NCI-H82 treated with DMSO at 0.1 percent for 48 hours (cell line): ENCODE measurements at regions not wholly inside any gene's neighbourhood (a gene's known extent, or its start where the extent isn't known, plus 50 kb on each side); places are given as distances from the start of the nearest gene placed in this dataset.

Experiments
- DNase-seq: peaks from one replicate; lab custom pipeline; 2025; ENCODE audit not compliant: unreplicated experiment; lab: John Stamatoyannopoulos, UW

DNA sequence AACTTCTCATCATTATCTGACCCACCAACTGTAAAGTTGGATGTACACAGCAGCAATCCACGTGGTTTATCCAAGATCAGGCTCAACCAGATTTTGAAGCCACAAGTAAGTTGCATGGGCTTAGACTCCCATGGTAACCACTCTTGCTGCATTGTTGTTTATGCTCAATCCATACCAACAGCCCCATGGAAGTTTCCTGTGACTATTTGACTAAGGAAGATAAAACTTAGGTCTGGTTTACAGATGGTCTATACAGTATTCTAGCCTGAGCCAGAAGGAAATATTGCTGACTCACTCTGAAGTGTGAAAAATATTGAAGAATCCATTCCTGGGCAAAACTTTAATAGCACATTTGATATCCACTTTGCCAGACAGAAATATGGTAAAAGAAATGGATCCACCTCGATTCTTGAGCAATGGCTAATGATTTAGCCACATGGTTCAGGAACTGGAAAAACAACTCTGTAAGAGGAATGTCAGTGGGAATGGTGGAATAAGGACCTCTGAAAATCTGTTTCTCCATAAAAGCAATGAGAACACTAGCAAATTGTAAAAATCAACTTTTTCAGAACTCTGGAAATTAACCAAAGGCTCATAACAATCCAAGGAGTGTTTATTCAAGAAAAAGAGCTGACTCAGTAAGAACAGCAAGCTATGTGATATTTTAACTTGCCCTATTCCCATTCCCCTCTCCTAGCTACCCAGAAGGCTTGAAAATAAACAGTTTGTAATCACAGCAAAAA lies 162.9 kb upstream of the STT3B start:
- DNase-seq = no peak

DNA sequence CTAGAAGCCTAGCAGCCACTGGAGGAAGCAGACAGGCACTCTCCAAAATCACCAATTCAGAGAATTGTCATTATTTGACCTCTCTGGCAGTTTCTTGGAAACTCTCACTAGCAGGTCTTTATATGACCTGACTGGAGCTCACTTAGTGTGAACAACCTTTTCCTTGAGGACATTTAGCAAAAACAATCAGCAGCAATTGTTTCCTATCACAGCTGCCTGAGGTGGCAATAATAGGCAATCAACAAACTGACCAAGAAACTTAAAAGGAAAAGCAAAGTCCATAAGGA lies 162.4 kb upstream of the STT3B start:
- no peak for DNase-seq

DNA sequence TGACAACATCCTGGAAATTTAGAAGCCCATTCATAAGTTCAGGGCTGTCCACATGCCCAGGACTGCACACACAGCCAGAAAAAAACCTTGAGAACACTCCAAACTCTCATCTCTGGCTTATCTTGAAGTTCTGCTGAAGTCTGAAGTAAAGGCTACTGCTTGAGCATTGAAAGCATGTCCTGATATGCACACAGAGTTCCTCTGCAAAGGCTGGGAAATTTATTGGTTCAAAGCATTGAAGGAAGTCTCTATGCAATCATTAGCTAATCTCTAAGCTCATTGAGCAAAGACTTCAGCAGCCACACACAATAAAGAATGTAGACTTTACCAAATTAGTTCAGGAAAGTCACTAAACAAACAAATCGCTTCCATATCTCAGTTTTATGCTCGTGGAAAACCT lies 162.0 kb upstream of the STT3B start:
- DNase-seq = no peak

DNA sequence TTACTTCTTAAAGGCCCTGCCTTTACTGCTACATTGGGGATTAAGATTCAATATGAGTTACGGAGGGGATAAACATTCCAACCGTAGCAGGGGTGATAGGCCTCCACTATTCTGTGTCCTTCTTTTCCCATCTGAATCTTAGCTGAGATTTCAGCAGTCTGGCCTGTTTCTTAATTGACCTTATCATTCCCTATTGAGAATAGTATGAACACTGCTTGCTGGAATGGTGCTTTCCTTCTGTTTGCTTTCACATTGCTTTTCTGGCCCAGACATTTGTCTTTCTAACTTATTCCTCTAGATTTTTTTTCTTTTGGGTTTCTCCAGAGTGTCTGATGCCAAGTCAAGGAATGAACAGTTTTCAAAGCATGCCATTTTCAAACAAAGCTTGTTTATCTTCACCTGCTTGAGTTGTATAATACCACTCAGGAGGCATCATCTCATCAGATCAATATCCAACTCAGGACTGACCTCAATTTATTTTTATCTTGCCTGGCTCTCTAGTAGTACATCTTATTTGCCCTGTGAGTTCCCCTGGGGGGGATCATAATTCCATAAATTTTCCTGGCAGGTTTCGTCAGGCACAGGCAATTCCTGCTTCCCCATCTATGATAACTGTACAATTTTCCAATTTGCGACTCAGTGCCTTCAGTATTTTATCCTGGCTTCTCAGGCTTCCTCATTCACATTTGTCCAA lies 161.1 kb upstream of the STT3B start:
- no peak for DNase-seq

DNA sequence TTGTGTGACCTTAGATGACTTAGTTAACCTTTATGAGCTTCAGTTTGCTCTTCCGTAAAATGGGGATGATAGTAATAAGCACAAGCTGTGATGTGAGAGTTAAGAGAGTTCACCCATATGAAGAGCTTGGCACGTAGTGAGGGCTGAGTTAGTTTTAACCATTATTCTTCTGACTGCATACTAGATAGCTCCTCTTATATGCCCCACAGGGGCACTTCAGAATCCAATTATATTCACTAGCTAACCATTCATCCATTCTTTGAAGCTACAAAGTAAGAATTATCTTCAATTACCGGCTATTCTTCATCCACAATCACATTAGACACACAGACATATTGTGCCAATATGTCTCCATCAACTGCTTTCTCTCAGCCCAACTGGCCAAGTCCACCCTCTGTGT lies 159.0 kb upstream of the STT3B start:
- no peak for DNase-seq

DNA sequence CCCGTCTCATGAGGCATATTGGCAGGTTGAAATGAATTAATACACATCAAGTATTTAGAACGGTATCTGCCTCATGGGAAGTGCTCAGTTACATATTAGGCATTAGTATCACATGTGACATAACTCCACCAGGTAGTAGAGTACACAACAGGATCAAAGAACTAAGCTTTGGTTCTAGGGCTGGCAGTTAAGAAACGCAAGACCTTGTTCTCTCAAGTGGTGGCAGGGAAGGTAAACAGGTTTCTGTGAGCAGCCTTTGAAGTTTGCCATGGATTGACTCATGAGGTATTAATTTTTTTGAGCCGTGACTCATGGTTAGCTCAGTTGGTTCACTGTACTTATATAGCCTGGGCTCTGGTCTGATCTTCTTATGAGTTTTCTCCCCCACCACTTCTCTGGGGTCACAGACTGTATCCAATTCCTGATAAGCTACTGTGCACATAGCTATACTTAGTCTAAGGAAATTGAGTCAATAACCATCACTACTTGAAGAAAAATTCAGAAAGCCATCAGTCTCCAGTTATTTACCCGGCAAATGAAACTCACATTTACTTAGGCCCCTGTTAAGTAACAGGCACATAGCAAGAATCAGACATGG lies 155.6 kb upstream of the STT3B start:
- no peak for DNase-seq

DNA sequence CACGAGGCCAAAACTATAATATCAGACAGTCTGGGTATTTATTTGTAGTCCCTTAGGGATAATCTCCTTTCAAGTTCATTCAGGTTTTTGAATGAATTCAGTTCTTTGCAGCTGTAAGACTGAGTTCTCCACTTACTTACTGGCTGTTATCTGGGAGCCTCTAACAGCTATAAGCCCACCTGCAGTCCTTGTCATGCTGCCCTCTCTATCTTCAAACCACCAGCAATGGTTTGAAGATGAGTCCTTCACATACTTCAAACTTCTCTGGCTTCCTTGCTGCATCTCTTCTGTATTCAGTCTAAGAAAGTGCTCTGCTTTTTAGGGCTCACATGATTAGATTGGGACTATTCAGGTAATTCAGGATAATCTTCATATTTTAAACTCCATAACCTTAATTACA lies 154.5 kb upstream of the STT3B start:
- no peak for DNase-seq

DNA sequence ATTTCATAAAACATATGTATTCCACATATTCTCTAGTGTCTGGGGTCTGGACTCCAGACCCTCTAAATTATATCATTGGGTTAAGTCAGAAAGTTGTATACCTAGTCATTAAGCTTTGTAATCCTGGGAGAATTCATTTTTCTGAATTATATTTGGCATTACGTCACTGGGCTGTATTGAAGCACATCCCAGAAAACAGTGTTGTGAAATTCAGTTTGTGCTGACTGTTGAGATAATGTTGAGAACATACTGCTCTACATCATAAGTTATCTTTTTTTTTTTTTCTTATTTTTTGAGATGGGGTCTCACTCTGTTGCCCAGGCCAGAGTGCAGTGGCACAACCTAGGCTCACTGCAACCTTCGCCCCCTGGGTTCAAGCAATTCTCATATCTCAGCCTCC lies 153.1 kb upstream of the STT3B start:
- DNase-seq = no peak

DNA sequence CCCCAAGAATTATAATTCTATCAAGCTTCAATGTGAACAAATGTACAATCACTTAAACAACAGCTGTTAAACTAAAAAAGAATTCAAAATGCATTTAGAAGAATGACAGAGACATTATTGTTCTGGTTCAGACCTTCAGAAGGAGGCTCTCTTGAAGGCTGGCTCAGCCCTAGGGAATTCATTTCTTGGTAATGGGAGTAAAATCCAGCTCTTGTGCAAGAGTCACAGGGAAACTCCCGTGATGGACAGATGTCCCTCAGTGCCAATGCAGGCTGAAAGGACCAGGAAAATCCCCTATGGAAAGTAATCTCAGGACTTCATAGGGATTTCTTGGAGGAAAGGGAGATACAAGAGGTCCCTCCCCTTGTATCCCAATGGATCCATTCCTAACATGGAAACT lies 149.9 kb upstream of the STT3B start:
- DNase-seq = no peak

DNA sequence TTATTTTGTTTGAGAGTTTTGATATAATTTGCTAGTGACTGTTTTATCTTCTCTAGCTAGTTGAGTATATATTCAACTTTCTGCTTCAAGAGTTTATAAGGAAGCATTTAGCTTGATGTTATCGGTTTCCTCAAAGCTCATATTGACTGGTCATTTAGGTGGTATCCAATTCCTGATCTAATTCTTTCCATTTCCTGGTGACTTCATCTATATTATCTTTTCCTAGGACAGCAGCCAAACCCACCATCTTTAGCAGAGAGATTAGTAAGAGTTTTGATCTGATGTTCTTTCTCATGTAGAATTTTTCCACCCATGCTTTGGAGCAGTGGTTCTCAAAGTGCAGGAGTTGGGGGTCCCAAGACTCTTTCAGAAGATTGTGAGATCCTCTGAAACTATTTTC lies 148.6 kb upstream of the STT3B start:
- no peak for DNase-seq

DNA sequence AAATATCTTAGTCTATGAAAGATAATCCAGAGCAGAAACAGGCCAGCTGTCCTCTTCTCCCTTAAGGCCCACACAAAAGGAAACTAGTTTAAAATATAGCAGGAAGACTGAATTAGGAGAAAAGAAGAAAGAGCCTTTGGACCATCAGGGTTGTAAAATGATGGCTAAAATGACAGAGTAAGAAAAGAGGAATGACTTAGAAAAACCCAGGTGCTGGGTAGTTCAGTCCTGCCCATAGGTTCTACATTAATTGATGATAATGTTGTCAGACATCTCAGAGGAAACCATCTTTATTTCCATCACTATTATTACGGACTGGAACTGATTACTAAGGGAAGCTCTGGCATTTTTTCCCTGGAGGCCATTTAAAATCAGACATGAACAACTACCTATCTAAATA lies 142.8 kb upstream of the STT3B start:
- DNase-seq = no peak

DNA sequence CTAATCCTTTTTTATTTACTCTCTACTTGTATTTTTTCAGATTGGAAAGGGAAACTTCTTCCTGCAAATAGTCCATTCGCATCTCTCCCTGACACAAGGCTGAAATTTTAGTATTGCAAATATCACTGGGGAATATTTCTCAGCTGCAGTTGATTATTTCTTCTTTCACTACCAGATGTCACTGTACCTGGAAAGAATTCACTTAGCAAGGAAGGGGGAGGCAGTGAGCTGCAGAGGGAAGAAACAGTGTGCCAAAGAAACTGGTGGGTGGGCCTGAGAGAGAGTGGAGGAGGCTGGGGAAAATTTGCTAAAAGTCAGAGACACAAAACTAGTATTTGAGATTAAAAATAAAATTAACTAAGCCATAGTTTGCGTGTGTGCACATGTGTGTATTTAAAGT lies 142.3 kb upstream of the STT3B start:
- DNase-seq = no peak

DNA sequence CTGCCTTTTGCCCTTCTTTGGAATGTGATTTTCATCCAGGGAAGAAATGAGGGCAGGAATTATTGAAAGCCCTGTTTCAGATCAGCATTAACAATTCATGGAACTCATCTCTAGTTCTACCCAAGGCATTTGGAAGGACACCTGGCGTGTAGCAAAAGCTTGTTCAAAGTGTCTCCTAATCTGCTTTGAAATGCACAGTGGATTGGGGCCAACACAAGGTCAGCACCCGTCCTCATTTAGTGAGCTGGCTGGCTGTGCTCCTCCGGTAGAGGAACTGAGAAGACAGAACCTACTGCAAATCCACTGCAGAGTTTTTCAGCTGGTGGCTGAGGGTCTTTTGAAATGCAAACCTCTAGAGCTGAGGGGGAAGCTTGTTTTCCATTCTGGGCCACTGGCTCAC lies 141.6 kb upstream of the STT3B start:
- DNase-seq = no peak

DNA sequence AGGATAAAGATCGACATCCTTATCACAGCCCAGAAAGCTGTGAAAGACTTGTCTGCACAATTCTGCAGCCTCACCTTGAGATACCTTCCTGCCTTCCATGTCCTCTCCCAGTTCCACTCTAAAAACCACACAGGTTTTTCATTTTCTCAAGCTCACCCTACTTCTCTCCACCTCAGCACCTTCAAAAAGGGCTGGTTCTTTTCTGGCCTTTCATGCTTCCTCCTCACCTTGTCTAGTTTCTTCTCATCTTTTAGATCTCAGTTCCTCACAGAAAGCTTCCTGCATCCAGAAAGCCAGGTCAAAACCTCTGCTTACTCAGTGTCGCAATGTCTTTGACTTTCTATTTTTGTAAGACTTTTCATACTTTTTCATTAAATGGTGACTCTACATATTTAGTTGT lies 140.2 kb upstream of the STT3B start:
- no peak for DNase-seq

DNA sequence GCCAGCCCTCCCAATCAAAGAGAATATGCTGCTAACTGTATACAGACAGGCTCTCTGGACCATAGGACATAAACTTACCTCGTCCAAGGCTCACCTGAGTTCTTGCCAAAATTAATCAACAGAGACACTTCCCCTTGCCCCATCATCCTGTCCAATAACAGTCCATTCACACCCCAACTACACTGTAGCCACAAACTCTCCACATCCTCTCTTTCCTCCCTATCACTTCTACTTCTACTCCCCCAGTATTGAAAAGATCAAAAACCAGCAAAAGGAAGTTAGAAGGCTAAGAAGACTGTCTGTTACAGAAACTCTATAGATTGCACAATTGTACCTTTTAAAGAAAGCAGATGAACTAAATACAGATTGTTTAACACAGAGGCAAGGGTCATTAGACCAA lies 133.5 kb upstream of the STT3B start:
- no peak for DNase-seq

DNA sequence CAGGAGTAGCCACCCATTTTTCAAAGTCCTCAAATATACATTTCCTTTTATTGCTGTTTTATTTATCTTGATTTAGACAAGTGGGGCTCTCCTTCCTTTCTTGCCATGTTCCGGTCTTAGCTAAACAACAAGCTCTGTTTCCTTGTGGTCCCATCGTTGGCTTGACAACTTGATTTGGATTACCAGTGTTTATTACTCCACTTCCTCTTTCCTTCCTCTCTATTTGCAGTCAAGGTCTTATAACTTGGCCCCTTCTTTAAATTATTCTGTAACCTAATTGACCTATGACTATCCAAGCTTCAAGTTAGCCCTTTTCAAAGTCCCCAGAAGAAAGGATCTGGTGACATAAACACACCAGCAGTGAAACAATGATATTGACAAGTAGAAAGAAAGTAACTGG lies 130.6 kb upstream of the STT3B start:
- DNase-seq = no peak

DNA sequence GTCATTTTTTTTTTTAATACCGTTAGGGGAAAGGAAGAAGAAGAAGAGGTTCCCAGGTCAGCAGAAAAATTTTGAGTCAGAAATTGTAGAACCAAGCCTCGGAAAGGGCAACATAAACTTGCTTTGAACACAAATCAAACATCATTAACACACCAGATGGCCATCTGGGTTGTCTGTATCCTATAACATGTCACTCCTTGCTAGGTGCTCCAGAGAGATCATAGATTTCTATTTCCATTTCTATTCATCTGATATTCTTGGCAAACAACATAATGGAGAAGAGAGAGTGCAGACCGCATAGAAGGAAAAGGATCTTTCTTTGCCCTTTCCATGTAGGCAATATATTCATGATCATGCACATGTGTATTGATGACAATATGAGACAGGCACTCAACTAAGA lies 129.5 kb upstream of the STT3B start:
- DNase-seq = no peak

DNA sequence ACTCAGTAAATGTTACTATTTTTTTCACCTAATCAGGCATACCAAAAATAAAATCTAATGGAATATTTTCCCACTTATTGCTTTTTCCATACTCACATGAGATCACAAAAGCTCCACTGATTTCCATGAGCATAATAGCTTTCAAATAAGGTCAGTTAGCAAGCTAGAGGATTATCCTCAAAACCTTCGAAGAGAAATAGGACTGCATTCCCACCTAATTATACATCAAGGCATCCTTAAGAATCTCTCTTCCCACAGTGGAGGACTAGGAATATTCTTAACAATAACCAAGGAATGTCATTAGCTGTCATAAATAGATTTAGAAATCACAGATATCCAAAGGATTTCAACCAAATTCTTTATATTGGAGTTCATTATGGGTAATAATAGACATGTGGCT lies 127.9 kb upstream of the STT3B start:
- no peak for DNase-seq

DNA sequence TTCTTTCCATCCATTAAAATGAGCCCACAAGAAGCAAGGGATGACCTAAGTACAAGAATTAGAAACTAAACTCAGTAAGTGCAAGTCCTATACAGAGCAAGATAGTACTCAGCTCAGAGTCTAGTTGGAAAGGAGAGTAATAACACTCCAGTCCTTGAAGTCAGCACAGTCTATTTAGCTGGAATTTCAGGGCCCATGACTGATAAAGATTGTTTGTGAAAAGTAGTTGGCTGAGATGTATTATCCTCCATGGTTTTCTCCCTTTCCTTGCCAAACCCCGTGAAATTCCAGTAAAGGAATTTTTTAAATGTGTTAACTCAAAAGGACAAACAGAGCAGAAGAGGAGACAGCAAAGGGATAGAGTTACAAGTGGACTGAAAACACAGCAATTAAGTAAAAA lies 127.2 kb upstream of the STT3B start:
- no peak for DNase-seq

DNA sequence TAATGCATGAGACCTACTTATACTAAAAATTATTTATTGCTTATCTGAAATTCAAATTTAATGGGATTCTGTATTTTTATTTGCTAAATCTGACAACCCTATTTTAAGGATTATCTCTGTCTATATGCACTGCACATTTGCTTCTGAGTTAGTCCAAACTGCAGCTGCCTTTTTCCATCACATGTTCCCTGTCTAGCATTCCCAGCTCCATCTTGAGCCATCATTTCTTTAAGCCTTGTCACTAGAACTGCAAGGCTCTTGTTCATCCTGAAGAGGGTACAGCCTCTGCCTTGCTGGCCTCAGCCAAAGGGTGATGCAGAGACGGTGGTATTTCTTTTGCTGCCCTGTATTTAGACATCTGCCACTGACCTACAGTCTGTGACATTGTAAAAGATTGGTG lies 125.8 kb upstream of the STT3B start:
- no peak for DNase-seq

DNA sequence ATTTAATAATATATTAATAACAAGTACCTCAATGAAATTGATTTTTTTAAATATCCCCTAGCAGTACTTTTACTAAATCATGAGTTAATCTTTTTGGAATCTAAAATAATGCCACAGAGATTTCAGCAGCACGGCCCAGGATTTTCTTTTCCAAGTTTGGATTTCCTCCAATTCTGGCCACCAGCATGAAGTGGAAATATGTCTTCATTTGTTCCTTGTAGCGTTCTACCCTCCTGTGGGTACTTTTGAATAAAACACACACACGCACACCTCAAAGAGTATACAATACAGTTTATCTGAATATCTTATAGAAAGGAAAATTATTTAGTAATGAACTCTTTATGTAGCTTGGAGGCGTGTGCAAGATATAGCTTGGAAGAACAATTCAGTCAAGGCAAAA lies 125.1 kb upstream of the STT3B start:
- DNase-seq = no peak

DNA sequence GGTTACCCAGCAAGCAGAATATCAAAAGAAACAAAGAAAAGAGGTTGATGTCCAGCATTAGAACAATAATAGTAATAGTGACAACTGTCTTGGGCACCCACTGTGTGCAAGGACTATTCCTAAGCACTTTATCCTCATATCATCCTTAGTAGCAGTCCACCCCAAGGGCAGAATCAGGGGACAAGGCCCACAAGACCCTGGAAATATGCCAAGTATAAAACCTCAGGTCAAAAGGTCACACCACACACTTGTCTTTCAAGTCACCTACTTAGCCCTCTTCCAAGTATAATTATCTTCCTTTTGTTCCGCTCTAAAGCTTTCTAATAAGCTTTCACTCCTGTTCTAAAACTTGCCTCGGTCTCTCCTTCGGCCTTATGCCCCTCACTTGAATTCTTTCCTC lies 124.0 kb upstream of the STT3B start:
- DNase-seq = peak; percentile 59

DNA sequence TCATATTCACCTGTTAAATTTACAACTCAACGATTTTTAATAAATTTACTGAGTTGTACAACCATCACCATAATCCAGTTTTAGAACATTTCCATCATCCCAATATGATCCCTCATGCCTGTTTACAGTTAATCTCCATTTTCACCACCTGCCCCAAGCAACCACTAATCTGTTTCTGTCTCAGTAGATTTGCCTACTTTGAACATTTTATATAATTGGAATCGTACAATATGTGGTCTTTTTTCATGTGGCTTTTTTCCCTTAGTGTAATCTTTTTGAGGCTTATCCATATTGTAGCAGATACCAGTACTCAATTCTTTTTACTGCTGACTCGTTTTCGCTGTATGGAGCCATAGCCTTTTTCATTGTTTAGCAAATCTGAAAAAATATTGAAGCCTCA lies 123.3 kb upstream of the STT3B start:
- DNase-seq = peak; percentile 35
